Esophagus squamous epithelium (tissue), 5 donors: ENCODE measurements at regions not wholly inside any gene's neighbourhood (a gene's known extent, or its start where the extent isn't known, plus 50 kb on each side); places are given as distances from the start of the nearest gene placed in this dataset.

ENCODE experiments used
- DNase-seq: peaks from one replicate; lab custom pipeline; 2025; lab: John Stamatoyannopoulos, UW
- H3K27ac ChIP-seq, 4 donors: fragments of 200-600 bp; sonication (generic); one replicate each; pipeline ENCODE4 v1.5.1; 2016 to 2019; ENCODE audit warnings: mild to moderate bottlenecking in 1 of 4
- H3K27me3 ChIP-seq, 4 donors: fragments of 200-600 bp; sonication (generic); 1 replicate in 3 of 4; 2 replicates in 1 of 4; pipeline versions ENCODE4 v1.5.1 to v1.6.0; 2017 to 2021; ENCODE audit warnings: antibody characterized with exemption in 1 of 4
- H3K36me3 ChIP-seq, 3 donors: fragments of 200-600 bp; sonication (generic); one replicate each; pipeline ENCODE4 v1.5.1; 2016 to 2019
- H3K4me1 ChIP-seq, 3 donors: fragments of 200-600 bp; sonication (generic); one replicate each; pipeline ENCODE4 v1.5.1; 2017 to 2019
- H3K4me3 ChIP-seq, 4 donors: fragments of 200-600 bp; sonication (generic); 1 replicate in 3 of 4; 2 replicates in 1 of 4; pipeline ENCODE4 v1.5.1; 2016 to 2019; ENCODE audit warnings: mild to moderate bottlenecking in 2 of 4, moderate library complexity in 1 of 4
- H3K9me3 ChIP-seq, 3 donors: fragments of 200-600 bp; sonication (generic); one replicate each; pipeline ENCODE4 v1.5.1; 2016 to 2019
- CTCF ChIP-seq, 6 experiments: fragments of 450-650 bp in 4 of 6; fragments of 200-600 bp in 2 of 6; sonication (generic) in 2 of 6; IDR thresholded peaks; one replicate each; pipeline ENCODE4 v1.5.1; 2016 to 2019; ENCODE audit warnings: antibody characterized with exemption in 6 of 6, mild to moderate bottlenecking in 4 of 6, moderate library complexity in 4 of 6
- POLR2A ChIP-seq, 4 donors: fragments of 450-650 bp; IDR thresholded peaks; one replicate each; pipeline ENCODE4 v1.6.1; 2017; ENCODE audit warnings: antibody characterized with exemption in 4 of 4, mild to moderate bottlenecking in 4 of 4, moderate library complexity in 3 of 4
- WGBS, 2 donors: methylation state at CpG; one replicate each; pipeline ENCODE4 v1.1.5; 2018; 5-methylcytosine and 5-hydroxymethylcytosine counted together
- intact Hi-C: fragments of 100-400 bp; cut with DNase I; formaldehyde crosslinking; loops from one replicate; pipeline ENCODE4 v1.15.0; 2022
- donor health status: DM: yes; HTN: yes; CAD: no.

- no peak for DNase-seq
- H3K9me3 ChIP-seq = no peaks in the 10 kb centered on the region
- intact Hi-C loops = no loop called here
- 95 to 96% methylated on average over 4 of the region's 4 CpGs for WGBS, 2 donors
- no peaks in the 10 kb centered on the region for H3K4me1 ChIP-seq
- TF ChIP-seq POLR2A (IDR thresholded peaks at IDR 0.05) (no peak), CTCF (IDR thresholded peaks at IDR 0.05) (no peak)
- no peaks in the 10 kb centered on the region for H3K27me3 ChIP-seq
- no peak overlapping the region for H3K27ac ChIP-seq
- H3K36me3 ChIP-seq = no peaks in the 10 kb centered on the region
- H3K4me3 ChIP-seq = no peak overlapping the region
These were observed 64.3 kb downstream of the ZNF281 start for GRCh38 chr1:200345520-200345919.

- WGBS, 2 donors = 90% methylated on average over 2 of the region's 2 CpGs; no CpG with 5 or more reads in 1 of the 2 donors
- no peak for TF ChIP-seq CTCF (IDR thresholded peaks at IDR 0.05)
- TF ChIP-seq POLR2A (IDR thresholded peaks at IDR 0.05) = no peak
- no peaks in the 10 kb centered on the region for H3K4me1 ChIP-seq
- H3K36me3 ChIP-seq = no peaks in the 10 kb centered on the region
- no peak overlapping the region for H3K4me3 ChIP-seq
- intact Hi-C loops = no loop called here
- no peak for DNase-seq
- H3K27me3 ChIP-seq = no peaks in the 10 kb centered on the region
- H3K27ac ChIP-seq = no peak overlapping the region
- no peaks in the 10 kb centered on the region for H3K9me3 ChIP-seq
These were observed 66.0 kb downstream of the ZNF281 start for GRCh38 chr1:200343874-200344273.

- no peaks in the 10 kb centered on the region for H3K36me3 ChIP-seq
- no peaks in the 10 kb centered on the region for H3K27me3 ChIP-seq
- no peaks in the 10 kb centered on the region for H3K9me3 ChIP-seq
- H3K27ac ChIP-seq = no peak overlapping the region
- no peaks in the 10 kb centered on the region for H3K4me1 ChIP-seq
- TF ChIP-seq POLR2A (IDR thresholded peaks at IDR 0.05) = no peak
- no peak for TF ChIP-seq CTCF (IDR thresholded peaks at IDR 0.05)
- WGBS, 2 donors = 70 to 80% methylated on average over 5 of the region's 5 CpGs
- intact Hi-C loops = no loop called here
- H3K4me3 ChIP-seq = no peak overlapping the region
- DNase-seq = no peak
These were observed 67.1 kb downstream of the ZNF281 start for GRCh38 chr1:200342511-200343311.

- TF ChIP-seq POLR2A (IDR thresholded peaks at IDR 0.05) (no peak), CTCF (IDR thresholded peaks at IDR 0.05) (no peak)
- 53 to 71% methylated on average over 2 of the region's 2 CpGs for WGBS, 2 donors
- no peak for DNase-seq
- H3K4me3 ChIP-seq = no peak overlapping the region
- no peaks in the 10 kb centered on the region for H3K36me3 ChIP-seq
- H3K27ac ChIP-seq = no peak overlapping the region
- H3K9me3 ChIP-seq = no peaks in the 10 kb centered on the region
- no peaks in the 10 kb centered on the region for H3K27me3 ChIP-seq
- no peaks in the 10 kb centered on the region for H3K4me1 ChIP-seq
- intact Hi-C loops = no loop called here
These were observed 71.4 kb downstream of the ZNF281 start for GRCh38 chr1:200338451-200338850.

GRCh38 chr1:200337831-200338230, 72.0 kb downstream of the ZNF281 start:
- intact Hi-C loops = no loop called here
- 88 to 89% methylated on average over 3 of the region's 3 CpGs for WGBS, 2 donors
- no peak overlapping the region for H3K27ac ChIP-seq
- H3K27me3 ChIP-seq = no peaks in the 10 kb centered on the region
- no peaks in the 10 kb centered on the region for H3K9me3 ChIP-seq
- no peaks in the 10 kb centered on the region for H3K4me1 ChIP-seq
- TF ChIP-seq POLR2A (IDR thresholded peaks at IDR 0.05) (no peak), CTCF (IDR thresholded peaks at IDR 0.05) (no peak)
- DNase-seq = no peak
- no peaks in the 10 kb centered on the region for H3K36me3 ChIP-seq
- H3K4me3 ChIP-seq = no peak overlapping the region
